NCI-H1105 treated with DMSO at 0.1 percent for 48 hours (cell line): ENCODE measurements at regions not wholly inside any gene's neighbourhood (a gene's known extent, or its start where the extent isn't known, plus 50 kb on each side); places are given as distances from the start of the nearest gene placed in this dataset.

Experiments used
- DNase-seq: peaks from one replicate; lab custom pipeline; 2025; lab: John Stamatoyannopoulos, UW

GRCh38 chr4:122305853-122306252, 73.0 kb upstream of the ADAD1 start:
- no peak for DNase-seq

GRCh38 chr4:122309988-122310626, 68.7 kb upstream of the ADAD1 start:
- DNase-seq: peak; percentile 8

- no peak for DNase-seq
These were observed 65.7 kb upstream of the ADAD1 start for GRCh38 chr4:122313006-122313646.

GRCh38 chr4:122326908-122327307, 51.9 kb upstream of the ADAD1 start:
- no peak for DNase-seq

- no peak for DNase-seq
These were observed 49.9 kb upstream of the ADAD1 start for GRCh38 chr4:122328893-122329292.
